Ovary (tissue), 7 donors: ENCODE measurements at regions not wholly inside any gene's neighbourhood (a gene's known extent, or its start where the extent isn't known, plus 50 kb on each side); places are given as distances from the start of the nearest gene placed in this dataset.

ENCODE experiments used
- DNase-seq, 5 donors: peaks; one replicate each; pipeline ENCODE4 v3.0.0-alpha.2; 2019 to 2020
- H3K27ac ChIP-seq, 2 donors: fragments of 200-600 bp; one replicate each; pipeline versions ENCODE4 v1.5.1 to v1.8.0; 2019 to 2022
- H3K27me3 ChIP-seq: fragments of 200-600 bp; one replicate; pipeline ENCODE4 v1.8.0; 2022
- H3K36me3 ChIP-seq: fragments of 200-600 bp; sonication (generic); one replicate; pipeline ENCODE4 v1.5.1; 2019
- H3K4me1 ChIP-seq: one replicate; pipeline ENCODE4 v1.8.1; 2013; ENCODE audit warnings: mild to moderate bottlenecking, moderate library complexity; ENCODE audit not compliant: insufficient read depth
- H3K4me3 ChIP-seq: fragments of 200-600 bp; sonication (generic); one replicate; pipeline ENCODE4 v1.5.1; 2017
- H3K9me3 ChIP-seq, 2 donors: fragments of 200-600 bp in 1 of 2; sonication (generic) in 1 of 2; one replicate each; pipeline versions ENCODE4 v1.5.1 to v1.8.1; 2013 to 2019; ENCODE audit warnings: mild to moderate bottlenecking in 1 of 2, moderate library complexity in 1 of 2
- EP300 ChIP-seq: sonication (generic); formaldehyde crosslinking; IDR thresholded peaks from one replicate; pipeline ENCODE4 v1.6.1; 2017; ENCODE audit warnings: antibody characterized with exemption
- POLR2A ChIP-seq: fragments of 450-650 bp; IDR thresholded peaks from one replicate; pipeline ENCODE4 v1.6.1; 2017; ENCODE audit warnings: antibody characterized with exemption, mild to moderate bottlenecking, moderate library complexity
- WGBS, 3 donors: extraction: QIAGEN DNeasy Blood & Tissue Kit in 1 of 3; methylation state at CpG; one replicate each; pipeline versions ENCODE4 v1.1.5 to v1.1.7; 2013 to 2017; 5-methylcytosine and 5-hydroxymethylcytosine counted together
- intact Hi-C, 4 donors: fragments of 100-400 bp; cut with DNase I; formaldehyde crosslinking; loops; one replicate each; pipeline versions ENCODE4 v1.11.0 to v1.15.1; 2022 to 2023
- TF ChIP-seq, protein P1 (sequence below), 3 donors: fragments of 450-650 bp in 2 of 3; fragments of 200-600 bp in 1 of 3; IDR thresholded peaks; one replicate each; pipeline versions ENCODE4 v1.5.1 to v1.8.0; 2016 to 2022; ENCODE audit warnings: antibody characterized with exemption in 3 of 3, mild to moderate bottlenecking in 1 of 3
- donor health status: DM: no; HTN: no; CAD: no; lungs with moderate emphysema.
- donor health status: DM: no; HTN: no; CAD: no.
- donor health status: Bipolar disorder and iron deficiency.
- donor health status: DM: no; HTN: no; CAD: no.
- donor health status: DM: yes; HTN: yes; CAD: no.

DNA sequence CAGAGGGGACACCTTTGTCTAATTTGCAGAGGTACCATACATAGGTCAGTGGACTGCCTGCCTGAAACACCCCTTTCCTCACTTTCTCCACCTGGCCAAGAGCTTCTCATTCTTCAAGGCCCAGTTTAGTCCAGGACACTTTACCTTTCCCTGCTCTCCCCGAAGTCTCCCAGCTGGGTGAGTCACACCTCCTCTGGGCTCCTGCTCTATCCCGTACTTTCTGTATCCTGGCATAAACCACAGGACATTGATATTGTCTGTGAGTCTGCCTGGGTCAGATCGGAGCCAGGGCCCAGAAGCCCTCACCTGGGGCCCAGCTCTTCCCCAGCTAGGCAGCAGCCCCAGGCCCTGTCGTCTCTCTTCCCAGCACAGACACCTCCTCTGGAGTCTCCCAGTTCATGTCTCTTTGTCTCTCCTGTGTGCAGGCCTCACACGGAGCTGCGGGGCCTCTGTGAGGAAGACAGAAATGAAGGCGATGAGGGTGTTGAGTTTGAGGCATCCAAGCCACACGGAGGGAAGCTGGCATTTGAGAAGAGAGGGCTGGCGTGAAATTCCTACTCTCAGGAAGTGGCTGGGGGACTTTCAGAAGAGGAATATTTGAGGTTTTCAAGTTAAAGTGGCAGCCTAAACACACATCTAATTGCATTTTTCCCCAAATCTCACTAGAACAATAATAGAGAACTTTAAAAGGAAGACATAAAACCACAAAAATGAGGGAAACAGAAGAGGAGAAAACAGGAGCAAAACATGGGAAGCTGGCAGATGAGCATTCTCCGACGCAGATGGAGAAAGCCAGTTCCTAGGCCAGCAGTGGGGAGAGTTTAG, 79.6 kb upstream of the LAPTM4A start:
- no peak overlapping the region for H3K27ac ChIP-seq
- intact Hi-C loops = no loop called here

DNA sequence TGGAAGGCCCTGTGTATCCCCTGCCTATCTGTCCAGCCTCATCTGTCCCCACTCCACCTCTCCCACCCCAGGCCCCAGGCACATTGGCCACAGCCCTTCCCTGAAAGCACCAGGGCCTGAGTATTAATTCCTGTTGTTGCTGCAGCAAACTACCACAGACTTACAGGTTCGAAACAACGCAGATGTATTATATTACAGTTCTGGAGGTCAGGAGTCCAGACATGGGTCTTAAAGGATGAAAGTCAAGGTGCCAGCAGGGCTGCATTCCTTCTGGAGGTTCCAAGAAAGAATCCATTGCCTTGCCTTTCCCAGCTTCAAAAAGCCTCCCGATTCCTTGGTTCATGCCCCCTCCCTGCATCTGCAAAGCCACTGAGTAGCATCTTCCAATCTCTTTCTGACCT, 78.7 kb upstream of the LAPTM4A start:
- Histone ChIP-seq H3K27ac (no peak overlapping the region), H3K4me1 (no peaks in the 10 kb centered on the region), H3K9me3 (no peaks in the 10 kb centered on the region), H3K27me3 (no peaks in the 10 kb centered on the region), H3K36me3 (no peaks in the 10 kb centered on the region), H3K4me3 (no peak overlapping the region)
- no peak for DNase-seq
- TF ChIP-seq, protein P1, sequence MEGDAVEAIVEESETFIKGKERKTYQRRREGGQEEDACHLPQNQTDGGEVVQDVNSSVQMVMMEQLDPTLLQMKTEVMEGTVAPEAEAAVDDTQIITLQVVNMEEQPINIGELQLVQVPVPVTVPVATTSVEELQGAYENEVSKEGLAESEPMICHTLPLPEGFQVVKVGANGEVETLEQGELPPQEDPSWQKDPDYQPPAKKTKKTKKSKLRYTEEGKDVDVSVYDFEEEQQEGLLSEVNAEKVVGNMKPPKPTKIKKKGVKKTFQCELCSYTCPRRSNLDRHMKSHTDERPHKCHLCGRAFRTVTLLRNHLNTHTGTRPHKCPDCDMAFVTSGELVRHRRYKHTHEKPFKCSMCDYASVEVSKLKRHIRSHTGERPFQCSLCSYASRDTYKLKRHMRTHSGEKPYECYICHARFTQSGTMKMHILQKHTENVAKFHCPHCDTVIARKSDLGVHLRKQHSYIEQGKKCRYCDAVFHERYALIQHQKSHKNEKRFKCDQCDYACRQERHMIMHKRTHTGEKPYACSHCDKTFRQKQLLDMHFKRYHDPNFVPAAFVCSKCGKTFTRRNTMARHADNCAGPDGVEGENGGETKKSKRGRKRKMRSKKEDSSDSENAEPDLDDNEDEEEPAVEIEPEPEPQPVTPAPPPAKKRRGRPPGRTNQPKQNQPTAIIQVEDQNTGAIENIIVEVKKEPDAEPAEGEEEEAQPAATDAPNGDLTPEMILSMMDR (IDR thresholded peaks at IDR 0.05) = no peak
- TF ChIP-seq EP300 (no peak), POLR2A (no peak)
- WGBS, 3 donors = 89 to 97% (median 94%) methylated on average over 3 of the region's 3 CpGs
- intact Hi-C loops = no loop called here

More for the DNA sequence above, 79.6 kb upstream of the LAPTM4A start:
- 46 to 67% (median 53%) methylated on average over 11 of the region's 11 CpGs for whole genome bisulfite sequencing, 3 donors
- H3K27me3 ChIP-seq = no peaks in the 10 kb centered on the region
- H3K4me1 ChIP-seq = no peaks in the 10 kb centered on the region
- H3K4me3 ChIP-seq = no peak overlapping the region
- TF ChIP-seq POLR2A = no peak
- no peaks in the 10 kb centered on the region for H3K36me3 ChIP-seq
- no peaks in the 10 kb centered on the region for H3K9me3 ChIP-seq
- no peak for DNase-seq

DNA sequence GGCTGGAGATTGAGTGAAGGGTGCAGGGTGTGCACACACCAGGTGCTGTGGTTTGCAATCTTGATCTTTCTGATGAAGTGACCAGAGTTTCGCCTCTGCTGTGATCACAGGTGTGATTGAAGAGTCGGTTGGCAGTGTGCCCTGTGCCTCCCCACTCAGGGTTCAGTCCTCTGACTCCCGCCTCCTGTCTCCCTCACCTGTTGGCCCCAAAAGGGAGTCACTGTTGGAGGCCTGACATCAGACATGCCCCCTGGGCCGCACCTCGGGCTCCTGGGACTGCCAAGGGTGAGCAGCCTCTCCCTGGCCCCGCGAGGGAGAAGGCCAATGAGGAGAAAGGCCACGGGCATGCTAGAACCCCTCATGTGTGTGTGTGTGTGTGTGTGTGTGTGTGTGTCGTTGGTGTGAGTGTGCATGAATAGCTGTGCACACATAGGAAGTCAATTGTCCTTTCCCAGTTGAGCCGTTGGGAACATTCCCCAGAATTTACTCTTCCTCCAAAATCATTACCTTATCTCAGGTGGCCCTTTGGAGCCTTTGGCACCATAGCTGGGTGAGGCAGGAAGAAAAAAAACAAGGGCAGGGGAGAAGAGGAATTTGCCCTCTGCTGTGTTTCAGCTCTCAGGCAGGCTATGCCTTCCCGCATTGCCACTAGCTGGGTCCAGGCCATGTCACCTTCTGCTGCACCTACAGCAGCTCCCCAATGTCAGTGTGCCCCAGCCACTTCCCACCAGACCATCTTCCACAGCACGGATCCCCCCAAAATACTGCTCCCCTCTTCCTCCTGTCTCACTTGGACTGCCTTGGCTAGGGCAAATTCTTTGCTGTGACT, 78.1 kb upstream of the LAPTM4A start:
- Histone ChIP-seq H3K4me1 (no peaks in the 10 kb centered on the region), H3K27me3 (no peaks in the 10 kb centered on the region), H3K27ac (no peak overlapping the region), H3K9me3 (no peaks in the 10 kb centered on the region), H3K36me3 (no peaks in the 10 kb centered on the region), H3K4me3 (no peak overlapping the region)
- intact Hi-C loops = no loop called here
- no peak for TF ChIP-seq POLR2A
- TF ChIP-seq EP300 = no peak
- TF ChIP-seq, protein P1 (IDR thresholded peaks at IDR 0.05) = no peak
- 83 to 88% (median 88%) methylated on average over 12 of the region's 12 CpGs for WGBS, 3 donors
- DNase-seq = no peak

DNA sequence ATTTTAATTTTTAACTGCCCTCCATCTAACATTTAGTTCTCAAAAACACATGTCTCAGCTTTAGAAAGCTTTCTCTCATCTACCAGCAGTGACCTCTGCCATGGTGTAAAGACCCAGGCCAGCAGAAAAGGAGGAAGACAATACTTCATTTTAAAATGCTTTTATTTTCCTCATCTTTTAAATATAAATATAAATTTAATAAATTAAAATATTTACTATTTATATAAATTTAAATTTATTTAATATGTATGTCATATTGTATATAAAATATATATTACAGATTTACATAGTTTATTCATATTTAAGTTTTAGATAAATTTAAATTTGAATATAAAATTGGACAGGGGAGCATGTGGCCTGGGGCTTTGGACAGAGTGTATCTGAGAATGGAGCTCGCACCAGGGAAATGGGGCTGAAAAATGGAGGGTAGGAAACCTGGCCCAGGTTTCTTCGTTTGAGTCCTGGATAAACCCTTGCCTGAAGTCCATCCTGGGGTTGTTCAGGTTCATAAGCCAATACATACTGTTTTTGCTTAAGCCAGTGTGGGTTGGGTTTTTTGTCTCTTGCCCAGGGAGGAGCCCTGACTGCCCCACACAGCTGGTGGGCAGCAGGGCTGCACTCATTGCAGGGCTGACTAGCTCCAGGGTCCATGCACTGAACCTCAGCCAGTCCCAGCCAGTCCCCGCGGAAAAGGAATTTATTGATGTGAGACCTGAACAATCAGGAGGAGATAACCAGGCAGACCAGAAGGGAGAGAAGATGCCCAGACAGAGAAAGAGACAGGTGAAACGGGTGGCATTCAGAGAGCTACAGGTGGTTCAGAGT, 77.3 kb upstream of the LAPTM4A start:
- no peak for TF ChIP-seq POLR2A
- TF ChIP-seq, protein P1 (IDR thresholded peaks at IDR 0.05) = no peak
- no peak for TF ChIP-seq EP300
- no peaks in the 10 kb centered on the region for H3K9me3 ChIP-seq
- intact Hi-C loops = no loop called here
- no peaks in the 10 kb centered on the region for H3K27me3 ChIP-seq
- H3K4me3 ChIP-seq = no peak overlapping the region
- no peak for DNase-seq
- H3K36me3 ChIP-seq = no peaks in the 10 kb centered on the region
- WGBS, 3 donors = 87 to 90% (median 88%) methylated on average over 5 of the region's 5 CpGs
- H3K27ac ChIP-seq = no peak overlapping the region
- no peaks in the 10 kb centered on the region for H3K4me1 ChIP-seq
